ENCODE measurements at regions not wholly inside any gene's neighbourhood (a gene's known extent, or its start where the extent isn't known, plus 50 kb on each side); places are given as distances from the start of the nearest gene placed in this dataset.

DNA sequence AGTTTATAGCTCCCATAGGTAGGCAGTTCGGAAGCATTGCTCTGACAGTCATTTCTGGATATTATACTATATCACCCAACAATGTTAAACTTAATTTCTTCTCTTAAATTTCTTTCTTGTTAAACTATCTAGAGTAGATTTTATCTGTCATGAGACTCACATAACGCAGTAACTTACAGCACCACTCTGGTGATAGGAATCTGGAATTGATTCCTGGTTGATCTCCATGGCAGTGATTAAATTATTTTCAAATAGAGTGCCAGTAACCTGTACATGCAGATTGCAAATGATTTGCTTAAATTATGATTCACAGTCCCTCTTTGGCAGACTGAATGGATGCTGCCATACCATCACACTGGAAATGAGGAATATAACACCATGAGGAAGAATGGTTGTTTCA, 722.1 kb downstream of the DACH1 start:
- Histone ChIP-seq H3K9me3 (no peaks in the 10 kb centered on the region), H3K4me1 (ENCODE audit: insufficient read depth) (no peaks in the 10 kb centered on the region), H3K4me3 (no peak overlapping the region), H3K27me3 (no peaks in the 10 kb centered on the region), H3K36me3 (no peaks in the 10 kb centered on the region), H3K27ac (no peak overlapping the region)
- intact Hi-C loops (cut with DNase I), result no loop called here
- WGBS, 3 donors, result 91 to 98% (median 94%) methylated on average over 2 of the region's 2 CpGs
- DNase-seq, result no peak
- TF ChIP-seq, protein P1, sequence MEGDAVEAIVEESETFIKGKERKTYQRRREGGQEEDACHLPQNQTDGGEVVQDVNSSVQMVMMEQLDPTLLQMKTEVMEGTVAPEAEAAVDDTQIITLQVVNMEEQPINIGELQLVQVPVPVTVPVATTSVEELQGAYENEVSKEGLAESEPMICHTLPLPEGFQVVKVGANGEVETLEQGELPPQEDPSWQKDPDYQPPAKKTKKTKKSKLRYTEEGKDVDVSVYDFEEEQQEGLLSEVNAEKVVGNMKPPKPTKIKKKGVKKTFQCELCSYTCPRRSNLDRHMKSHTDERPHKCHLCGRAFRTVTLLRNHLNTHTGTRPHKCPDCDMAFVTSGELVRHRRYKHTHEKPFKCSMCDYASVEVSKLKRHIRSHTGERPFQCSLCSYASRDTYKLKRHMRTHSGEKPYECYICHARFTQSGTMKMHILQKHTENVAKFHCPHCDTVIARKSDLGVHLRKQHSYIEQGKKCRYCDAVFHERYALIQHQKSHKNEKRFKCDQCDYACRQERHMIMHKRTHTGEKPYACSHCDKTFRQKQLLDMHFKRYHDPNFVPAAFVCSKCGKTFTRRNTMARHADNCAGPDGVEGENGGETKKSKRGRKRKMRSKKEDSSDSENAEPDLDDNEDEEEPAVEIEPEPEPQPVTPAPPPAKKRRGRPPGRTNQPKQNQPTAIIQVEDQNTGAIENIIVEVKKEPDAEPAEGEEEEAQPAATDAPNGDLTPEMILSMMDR (IDR thresholded peaks at IDR 0.05), result no peak
- TF ChIP-seq POLR2A (IDR thresholded peaks at IDR 0.05) (no peak), EP300 (IDR thresholded peaks at IDR 0.05) (no peak)

DNA sequence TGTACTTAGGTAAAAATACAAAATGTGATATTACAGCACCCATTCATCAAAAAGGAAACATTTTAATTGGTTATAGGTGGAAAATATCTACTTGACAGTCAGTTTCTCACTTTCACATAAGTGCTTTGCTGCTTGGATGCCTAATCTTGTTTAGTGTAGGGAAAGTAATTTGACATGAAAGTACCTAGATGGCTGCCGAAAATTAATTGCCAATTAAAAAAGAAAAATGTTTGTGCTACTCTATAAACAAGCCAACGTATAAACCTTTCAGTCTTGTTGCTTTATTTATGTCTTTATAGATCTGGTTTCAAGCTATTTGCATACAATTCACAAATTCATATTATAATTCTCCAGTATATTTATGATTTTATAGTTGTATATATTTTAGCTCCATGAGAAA, 729.9 kb downstream of the DACH1 start:
- TF ChIP-seq EP300 (IDR thresholded peaks at IDR 0.05) (no peak), POLR2A (IDR thresholded peaks at IDR 0.05) (no peak)
- TF ChIP-seq, protein P1 (IDR thresholded peaks at IDR 0.05), result no peak

DNA sequence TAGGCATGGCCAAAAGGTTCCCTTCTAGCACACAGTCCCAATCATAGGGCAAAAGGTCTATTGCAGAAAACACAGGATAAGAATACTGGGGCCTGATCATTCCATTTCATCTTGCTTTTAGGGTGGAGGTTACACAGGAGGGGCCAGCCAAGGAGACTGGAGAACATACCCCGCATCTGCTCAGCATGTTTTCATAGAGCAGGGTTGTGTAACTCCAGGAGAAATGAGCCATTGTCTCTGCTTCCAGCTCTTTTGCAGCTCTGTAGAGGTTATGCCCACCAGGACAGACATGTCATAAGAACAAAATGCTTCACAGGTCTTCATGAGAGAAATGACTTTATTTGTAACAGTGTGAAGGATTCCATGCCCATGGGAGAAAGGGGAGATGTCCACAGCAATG, 742.8 kb downstream of the DACH1 start:
- H3K36me3 ChIP-seq, result no peaks in the 10 kb centered on the region
- no peaks in the 10 kb centered on the region for H3K9me3 ChIP-seq
- TF ChIP-seq, protein P1 (IDR thresholded peaks at IDR 0.05), result no peak
- no peak for TF ChIP-seq EP300 (IDR thresholded peaks at IDR 0.05)
- no peak for TF ChIP-seq POLR2A (IDR thresholded peaks at IDR 0.05)
- H3K4me3 ChIP-seq, result no peak overlapping the region
- WGBS, 3 donors, result 83 to 90% (median 87%) methylated on average over 1 of the region's 1 CpG
- H3K4me1 ChIP-seq (ENCODE audit: insufficient read depth), result no peaks in the 10 kb centered on the region
- H3K27me3 ChIP-seq, result no peaks in the 10 kb centered on the region
- no peak for DNase-seq
- intact Hi-C loops (cut with DNase I), result no loop called here
- no peak overlapping the region for H3K27ac ChIP-seq

More for the DNA sequence above, 729.9 kb downstream of the DACH1 start:
- intact Hi-C loops (cut with DNase I), result no loop called here
- WGBS, 3 donors, result 25 to 34% (median 26%) methylated on average over 2 of the region's 2 CpGs
- no peak overlapping the region for H3K27ac ChIP-seq
- H3K9me3 ChIP-seq, result no peaks in the 10 kb centered on the region
- no peaks in the 10 kb centered on the region for H3K36me3 ChIP-seq
- H3K4me3 ChIP-seq, result no peak overlapping the region
- no peak for DNase-seq
- H3K27me3 ChIP-seq, result no peaks in the 10 kb centered on the region
- no peaks in the 10 kb centered on the region for H3K4me1 ChIP-seq (ENCODE audit: insufficient read depth)

DNA sequence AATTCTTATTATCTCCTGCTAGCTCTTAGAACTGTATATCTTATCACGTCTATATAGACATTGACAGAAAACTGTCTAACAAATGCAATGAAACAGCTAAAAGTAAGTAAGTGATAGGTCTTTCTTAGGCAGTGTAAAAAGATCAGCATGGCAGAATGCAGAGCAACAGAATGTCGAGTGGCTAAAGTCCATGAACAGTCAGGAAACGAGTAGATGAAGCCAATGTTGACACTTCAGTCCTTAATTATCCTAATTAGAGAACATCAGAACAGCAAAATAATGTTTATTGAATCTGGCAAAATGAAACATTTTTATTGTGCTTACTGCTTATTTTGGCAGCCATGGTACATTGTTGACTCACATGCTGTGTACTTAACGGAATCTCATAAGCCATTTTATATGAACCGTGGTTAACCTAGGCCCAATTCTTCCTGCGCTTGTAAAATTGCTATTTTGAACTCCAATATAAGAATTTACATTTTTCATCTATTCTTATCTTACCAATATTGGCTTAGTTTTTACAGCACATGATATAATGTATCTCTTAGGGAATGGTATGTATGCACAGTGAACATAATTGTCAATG, 748.1 kb downstream of the DACH1 start:
- Histone ChIP-seq H3K4me1 (ENCODE audit: insufficient read depth) (no peaks in the 10 kb centered on the region), H3K4me3 (no peak overlapping the region), H3K36me3 (no peaks in the 10 kb centered on the region), H3K27ac (no peak overlapping the region), H3K27me3 (no peaks in the 10 kb centered on the region), H3K9me3 (no peaks in the 10 kb centered on the region)
- no peak for DNase-seq
- 81 to 87% (median 84%) methylated on average over 6 of the region's 6 CpGs for WGBS, 3 donors
- TF ChIP-seq EP300 (IDR thresholded peaks at IDR 0.05), result no peak
- TF ChIP-seq, protein P1 (IDR thresholded peaks at IDR 0.05), result no peak
- intact Hi-C loops (cut with DNase I), result no loop called here

Data from ovary (tissue), 7 donors.